GM12891 (cell line): ENCODE measurements at regions not wholly inside any gene's neighbourhood (a gene's known extent, or its start where the extent isn't known, plus 50 kb on each side); places are given as distances from the start of the nearest gene placed in this dataset.

ENCODE experiments used
- PAX5 ChIP-seq: IDR thresholded peaks from 2 replicates; pipeline ENCODE4 v1.6.1; 2011; ENCODE audit warnings: low read length, moderate library complexity, mild to moderate bottlenecking; ENCODE audit not compliant: insufficient read depth, severe bottlenecking
- POLR2A ChIP-seq: IDR thresholded peaks from 2 replicates; pipeline ENCODE4 v1.6.1; 2011; ENCODE audit warnings: low read depth, low read length, control low read depth
- POLR2AphosphoS5 ChIP-seq: IDR thresholded peaks from 2 replicates; pipeline ENCODE4 v1.6.1; 2011; ENCODE audit warnings: low read depth, low read length, control low read depth
- TAF1 ChIP-seq: IDR thresholded peaks from 2 replicates; pipeline ENCODE4 v1.6.1; 2011; ENCODE audit warnings: low read depth, low read length, control low read depth

DNA sequence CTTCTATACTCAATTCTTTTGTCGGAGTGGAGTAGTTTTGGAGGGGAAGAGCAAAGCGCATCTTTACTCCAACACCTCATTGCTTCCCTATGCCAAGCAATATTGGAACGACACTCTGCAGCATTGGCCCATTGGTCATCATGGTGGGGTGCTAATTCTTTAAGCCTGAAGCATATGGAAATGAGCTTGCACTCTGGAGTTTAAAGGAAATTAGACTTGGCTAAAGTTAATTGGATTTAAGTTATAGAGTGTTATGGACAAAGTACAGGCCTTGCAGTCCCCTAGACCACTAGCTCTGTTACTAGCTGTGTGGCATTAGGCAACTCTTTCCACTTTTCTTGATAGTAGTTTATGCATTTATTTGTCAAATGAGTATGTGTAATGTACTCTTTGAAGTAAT lies 568.3 kb upstream of the TENM4 start:
- no peak for TF ChIP-seq POLR2A
- TF ChIP-seq TAF1: no peak
- no peak for TF ChIP-seq POLR2AphosphoS5
- no peak for TF ChIP-seq PAX5
